ENCODE measurements at regions not wholly inside any gene's neighbourhood (a gene's known extent, or its start where the extent isn't known, plus 50 kb on each side); places are given as distances from the start of the nearest gene placed in this dataset.

DNA sequence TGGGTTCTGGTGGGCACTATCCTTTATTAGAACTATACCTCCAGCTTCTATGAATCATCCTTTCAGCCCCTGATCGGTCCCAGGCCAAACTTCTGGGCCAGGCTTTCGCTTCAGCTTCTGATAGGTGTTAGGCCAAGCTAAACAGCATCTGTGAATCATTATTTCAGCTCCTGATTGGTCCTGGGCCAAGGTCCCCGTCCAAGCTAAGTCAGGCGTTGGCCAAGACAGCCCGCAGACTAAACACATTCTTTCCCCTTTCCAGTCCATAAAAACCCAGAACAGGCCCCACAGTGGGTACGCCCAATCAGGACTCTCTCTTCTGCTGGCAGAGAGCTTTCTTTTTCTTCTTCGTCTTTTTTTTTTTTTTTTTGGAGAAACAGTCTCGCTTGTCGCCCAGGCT is 1808.9 kb upstream of the SEL1L start:
- Histone ChIP-seq H3K4me1 (no peaks in the 10 kb centered on the region), H3K4me3 (replicated peaks in 1 of 3) (no peak overlapping the region), H3K27ac (no peak overlapping the region), H3K9me3 (no peaks in the 10 kb centered on the region), H3K36me3 (no peaks in the 10 kb centered on the region), H3K27me3 (no peaks in the 10 kb centered on the region)
- DNase-seq: no peak
- no peak for TF ChIP-seq POLR2A (IDR thresholded peaks at IDR 0.05)
- TF ChIP-seq, protein P1, sequence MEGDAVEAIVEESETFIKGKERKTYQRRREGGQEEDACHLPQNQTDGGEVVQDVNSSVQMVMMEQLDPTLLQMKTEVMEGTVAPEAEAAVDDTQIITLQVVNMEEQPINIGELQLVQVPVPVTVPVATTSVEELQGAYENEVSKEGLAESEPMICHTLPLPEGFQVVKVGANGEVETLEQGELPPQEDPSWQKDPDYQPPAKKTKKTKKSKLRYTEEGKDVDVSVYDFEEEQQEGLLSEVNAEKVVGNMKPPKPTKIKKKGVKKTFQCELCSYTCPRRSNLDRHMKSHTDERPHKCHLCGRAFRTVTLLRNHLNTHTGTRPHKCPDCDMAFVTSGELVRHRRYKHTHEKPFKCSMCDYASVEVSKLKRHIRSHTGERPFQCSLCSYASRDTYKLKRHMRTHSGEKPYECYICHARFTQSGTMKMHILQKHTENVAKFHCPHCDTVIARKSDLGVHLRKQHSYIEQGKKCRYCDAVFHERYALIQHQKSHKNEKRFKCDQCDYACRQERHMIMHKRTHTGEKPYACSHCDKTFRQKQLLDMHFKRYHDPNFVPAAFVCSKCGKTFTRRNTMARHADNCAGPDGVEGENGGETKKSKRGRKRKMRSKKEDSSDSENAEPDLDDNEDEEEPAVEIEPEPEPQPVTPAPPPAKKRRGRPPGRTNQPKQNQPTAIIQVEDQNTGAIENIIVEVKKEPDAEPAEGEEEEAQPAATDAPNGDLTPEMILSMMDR (IDR thresholded peaks at IDR 0.05): no peak
- intact Hi-C loops (cut with DNase I): no loop called here
- WGBS, 2 donors: 81 to 89% methylated on average over 9 of the region's 9 CpGs

DNA sequence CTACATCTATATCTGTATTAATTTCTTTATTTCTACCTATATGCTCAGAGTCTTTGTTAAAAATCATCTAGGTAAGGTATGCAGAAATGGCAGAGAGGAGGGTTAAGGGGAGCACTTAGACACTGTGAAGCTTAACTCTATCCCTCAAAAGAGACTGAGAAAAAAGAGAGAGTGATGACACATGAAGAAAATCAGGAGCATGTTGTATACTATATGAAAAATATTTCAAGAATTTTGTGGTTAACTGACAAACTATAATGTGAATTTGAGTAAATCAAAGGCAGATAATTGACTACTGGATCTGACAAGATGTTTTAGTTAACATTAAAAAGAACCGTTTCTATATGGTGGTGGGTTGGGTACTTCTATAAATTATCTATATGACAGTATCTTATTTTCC is 1814.2 kb upstream of the SEL1L start:
- intact Hi-C loops (cut with DNase I): no loop called here
- TF ChIP-seq, protein P1 (IDR thresholded peaks at IDR 0.05): no peak
- no peak for TF ChIP-seq POLR2A (IDR thresholded peaks at IDR 0.05)
- 65 to 74% methylated on average over 1 of the region's 1 CpG for WGBS, 2 donors

DNA sequence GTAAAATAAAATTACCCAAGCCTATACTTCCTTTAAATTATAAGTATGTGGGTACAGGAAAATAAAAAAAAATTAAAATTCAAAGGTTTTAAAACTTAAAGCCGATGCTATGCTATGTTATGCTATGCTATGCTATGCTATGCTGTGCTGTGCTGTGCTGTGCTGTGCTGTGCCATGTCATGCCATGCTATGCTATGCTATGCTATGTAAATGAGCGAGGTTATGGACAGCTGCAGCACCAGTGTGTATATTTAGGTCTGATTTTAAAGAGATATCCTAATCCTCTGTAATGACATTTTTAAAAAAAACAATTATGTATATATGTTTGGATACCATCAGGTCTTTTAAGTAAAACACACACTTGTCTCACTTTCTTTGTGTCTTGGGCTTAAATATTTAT is 1822.0 kb upstream of the SEL1L start:
- H3K27me3 ChIP-seq: no peaks in the 10 kb centered on the region
- TF ChIP-seq, protein P1 (IDR thresholded peaks at IDR 0.05): no peak
- no peak for TF ChIP-seq POLR2A (IDR thresholded peaks at IDR 0.05)
- no peaks in the 10 kb centered on the region for H3K4me1 ChIP-seq
- intact Hi-C loops (cut with DNase I): no loop called here
- no peak overlapping the region for H3K4me3 ChIP-seq (replicated peaks in 1 of 3)
- H3K36me3 ChIP-seq: no peaks in the 10 kb centered on the region
- DNase-seq: no peak
- no peak overlapping the region for H3K27ac ChIP-seq
- no peaks in the 10 kb centered on the region for H3K9me3 ChIP-seq
- 89 to 91% methylated on average over 2 of the region's 2 CpGs for WGBS, 2 donors

More for the DNA sequence above, 1814.2 kb upstream of the SEL1L start:
- no peaks in the 10 kb centered on the region for H3K36me3 ChIP-seq
- no peak for DNase-seq
- H3K27me3 ChIP-seq: no peaks in the 10 kb centered on the region
- H3K4me1 ChIP-seq: no peaks in the 10 kb centered on the region
- no peak overlapping the region for H3K27ac ChIP-seq
- no peaks in the 10 kb centered on the region for H3K9me3 ChIP-seq
- no peak overlapping the region for H3K4me3 ChIP-seq (replicated peaks in 1 of 3)

DNA sequence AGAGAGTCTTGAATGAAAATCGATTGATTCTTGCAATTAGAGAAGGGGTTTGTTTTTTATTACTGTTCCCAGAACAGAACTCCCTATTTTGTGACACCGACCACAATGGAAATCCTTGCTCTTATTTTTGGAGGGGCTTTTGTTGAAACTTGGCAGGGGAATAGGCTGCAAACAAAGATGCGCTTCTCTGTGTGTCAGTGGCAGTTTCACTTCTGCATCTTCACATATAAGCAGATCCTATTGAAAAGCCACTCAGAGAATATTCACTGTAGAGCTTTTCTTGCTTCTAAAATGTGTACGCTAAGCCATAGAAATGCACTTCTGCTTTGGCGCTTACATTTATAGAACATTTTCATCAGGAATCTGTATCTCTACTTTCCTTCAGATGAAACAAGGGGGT is 1822.4 kb upstream of the SEL1L start:
- 92 to 94% methylated on average over 5 of the region's 5 CpGs for WGBS, 2 donors
- Histone ChIP-seq H3K4me3 (replicated peaks in 1 of 3) (no peak overlapping the region), H3K27me3 (no peaks in the 10 kb centered on the region), H3K4me1 (no peaks in the 10 kb centered on the region), H3K36me3 (no peaks in the 10 kb centered on the region), H3K9me3 (no peaks in the 10 kb centered on the region), H3K27ac (no peak overlapping the region)
- intact Hi-C loops (cut with DNase I): no loop called here
- no peak for DNase-seq
- TF ChIP-seq, protein P1 (IDR thresholded peaks at IDR 0.05): no peak
- no peak for TF ChIP-seq POLR2A (IDR thresholded peaks at IDR 0.05)

DNA sequence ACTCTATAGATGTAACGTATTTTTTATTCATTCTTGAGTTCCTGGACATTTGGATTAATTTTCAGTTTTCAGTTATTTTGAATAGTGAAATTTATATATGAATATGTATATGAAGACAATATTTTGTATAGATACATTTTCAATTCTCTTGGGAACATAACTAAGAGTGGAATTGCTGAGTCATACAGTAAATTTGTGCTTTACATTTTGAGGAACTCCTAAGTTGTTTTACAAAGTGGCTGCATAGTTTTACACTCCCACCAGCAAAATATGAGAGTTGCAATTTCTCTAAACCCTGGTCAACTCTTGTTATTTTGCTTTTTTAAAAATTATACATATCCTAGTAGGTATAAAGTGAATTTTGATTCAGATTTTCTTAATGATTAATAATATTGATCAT is 1838.6 kb upstream of the SEL1L start:
- no peak for TF ChIP-seq POLR2A (IDR thresholded peaks at IDR 0.05)
- TF ChIP-seq, protein P1 (IDR thresholded peaks at IDR 0.05): no peak
- no peak overlapping the region for H3K27ac ChIP-seq
- intact Hi-C loops (cut with DNase I): no loop called here
- H3K9me3 ChIP-seq: no peaks in the 10 kb centered on the region
- no peaks in the 10 kb centered on the region for H3K36me3 ChIP-seq
- no peaks in the 10 kb centered on the region for H3K4me1 ChIP-seq
- WGBS, 2 donors: 87 to 95% methylated on average over 1 of the region's 1 CpG
- no peak overlapping the region for H3K4me3 ChIP-seq (replicated peaks in 1 of 3)
- no peak for DNase-seq
- no peaks in the 10 kb centered on the region for H3K27me3 ChIP-seq
